ENCODE measurements at regions not wholly inside any gene's neighbourhood (a gene's known extent, or its start where the extent isn't known, plus 50 kb on each side); places are given as distances from the start of the nearest gene placed in this dataset.

- no peak for DNase-seq
- H3K4me1 ChIP-seq: no peaks in the 10 kb centered on the region
- no peak for TF ChIP-seq POLR2A (IDR thresholded peaks at IDR 0.05)
- no peak for TF ChIP-seq CTCF (IDR thresholded peaks at IDR 0.05)
- WGBS (ENCODE audit: insufficient coverage, low coverage, low lambda C conversion rate, missing lambda C conversion rate): 86% methylated on average over 5 of the region's 6 CpGs
- intact Hi-C loops (cut with DNase I): no loop called here
- no peaks in the 10 kb centered on the region for H3K9me3 ChIP-seq
- H3K4me3 ChIP-seq: no peak overlapping the region
- no peaks in the 10 kb centered on the region for H3K27me3 ChIP-seq
- no peaks in the 10 kb centered on the region for H3K36me3 ChIP-seq
- no peak overlapping the region for H3K27ac ChIP-seq
- no peak for ATAC-seq
Observed at GRCh38 chr7:67894746-67895145, 898.1 kb downstream of the TYW1 start.

- DNase-seq (no peak), ATAC-seq (peak in 1 of 4 donors; percentile 13)
- Histone ChIP-seq H3K4me1 (no peaks in the 10 kb centered on the region), H3K9me3 (no peaks in the 10 kb centered on the region), H3K27me3 (no peaks in the 10 kb centered on the region), H3K27ac (no peak overlapping the region), H3K36me3 (no peaks in the 10 kb centered on the region), H3K4me3 (no peak overlapping the region)
- no peak for TF ChIP-seq POLR2A (IDR thresholded peaks at IDR 0.05)
- TF ChIP-seq CTCF (IDR thresholded peaks at IDR 0.05): no peak
- intact Hi-C loops (cut with DNase I): no loop called here
Observed at GRCh38 chr7:67896721-67897120, 900.1 kb downstream of the TYW1 start.

GRCh38 chr7:67900456-67900855 is 903.8 kb downstream of the TYW1 start:
- ATAC-seq (no peak), DNase-seq (no peak)
- no peak overlapping the region for H3K27ac ChIP-seq
- intact Hi-C loops (cut with DNase I): no loop called here
- no peak for TF ChIP-seq POLR2A (IDR thresholded peaks at IDR 0.05)
- TF ChIP-seq CTCF (IDR thresholded peaks at IDR 0.05): no peak
- H3K4me1 ChIP-seq: no peaks in the 10 kb centered on the region
- H3K9me3 ChIP-seq: no peaks in the 10 kb centered on the region
- no peaks in the 10 kb centered on the region for H3K36me3 ChIP-seq
- no peak overlapping the region for H3K4me3 ChIP-seq
- no peaks in the 10 kb centered on the region for H3K27me3 ChIP-seq
- 67% methylated on average over 2 of the region's 2 CpGs for WGBS (ENCODE audit: insufficient coverage, low coverage, low lambda C conversion rate, missing lambda C conversion rate)

GRCh38 chr7:67901808-67902480 is 905.3 kb downstream of the TYW1 start:
- intact Hi-C loops (cut with DNase I): no loop called here
- Histone ChIP-seq H3K4me1 (no peaks in the 10 kb centered on the region), H3K9me3 (no peaks in the 10 kb centered on the region), H3K4me3 (no peak overlapping the region), H3K27me3 (no peaks in the 10 kb centered on the region), H3K36me3 (no peaks in the 10 kb centered on the region), H3K27ac (no peak overlapping the region)
- TF ChIP-seq POLR2A (IDR thresholded peaks at IDR 0.05) (no peak), CTCF (IDR thresholded peaks at IDR 0.05) (no peak)
- ATAC-seq (no peak), DNase-seq (no peak)
- WGBS (ENCODE audit: insufficient coverage, low coverage, low lambda C conversion rate, missing lambda C conversion rate): 64% methylated on average over 17 of the region's 17 CpGs

- no peak for TF ChIP-seq POLR2A (IDR thresholded peaks at IDR 0.05)
- TF ChIP-seq CTCF (IDR thresholded peaks at IDR 0.05): no peak
- DNase-seq (no peak), ATAC-seq (no peak)
- H3K4me1 ChIP-seq: no peaks in the 10 kb centered on the region
- no peaks in the 10 kb centered on the region for H3K27me3 ChIP-seq
- no peak overlapping the region for H3K27ac ChIP-seq
- H3K4me3 ChIP-seq: no peak overlapping the region
- 73% methylated on average over 4 of the region's 5 CpGs for WGBS (ENCODE audit: insufficient coverage, low coverage, low lambda C conversion rate, missing lambda C conversion rate)
- no peaks in the 10 kb centered on the region for H3K9me3 ChIP-seq
- intact Hi-C loops (cut with DNase I): no loop called here
- H3K36me3 ChIP-seq: no peaks in the 10 kb centered on the region
Observed at GRCh38 chr7:67907792-67908191, 911.2 kb downstream of the TYW1 start.
